Islet precursor cell (in vitro differentiated cells): ENCODE measurements at regions not wholly inside any gene's neighbourhood (a gene's known extent, or its start where the extent isn't known, plus 50 kb on each side); places are given as distances from the start of the nearest gene placed in this dataset.
"Not testable (repeated sequence)": the region's sequence is repeated elsewhere in the genome, so short reads cannot be mapped to it uniquely, and the experiment has no call there.

Experiments
- DNase-seq: peaks from one replicate; pipeline ENCODE4 v3.0.0-alpha.2; 2018

GRCh38 chr16:55044201-55044975 lies 113.7 kb downstream of the IRX5 start:
- peak; percentile 42 for DNase-seq

- DNase-seq = no peak
Observed at GRCh38 chr16:55045329-55045728, 114.7 kb downstream of the IRX5 start.

- no peak for DNase-seq
Observed at GRCh38 chr16:55045756-55046460, 115.2 kb downstream of the IRX5 start.

GRCh38 chr16:55046513-55046912 lies 115.8 kb downstream of the IRX5 start:
- DNase-seq = no peak

- DNase-seq = no peak
Observed at GRCh38 chr16:55046916-55047315, 116.3 kb downstream of the IRX5 start.

- DNase-seq = no peak
Observed at GRCh38 chr16:55047331-55047730, 116.7 kb downstream of the IRX5 start.

- DNase-seq = no peak
Observed at GRCh38 chr16:55047903-55048497, 117.3 kb downstream of the IRX5 start.

GRCh38 chr16:55048745-55049144 lies 118.1 kb downstream of the IRX5 start:
- peak; percentile 40 for DNase-seq

- peak; percentile 41 for DNase-seq
Observed at GRCh38 chr16:55051571-55052347, 121.1 kb downstream of the IRX5 start.

GRCh38 chr16:55052348-55052734 lies 121.7 kb downstream of the IRX5 start:
- no peak for DNase-seq

- DNase-seq = peak; percentile 60
Observed at GRCh38 chr16:55052741-55053415, 122.2 kb downstream of the IRX5 start.

- no peak for DNase-seq
Observed at GRCh38 chr16:55055262-55055661, 124.6 kb downstream of the IRX5 start.

- DNase-seq = peak; percentile 76
Observed at GRCh38 chr16:55056585-55057401, 126.1 kb downstream of the IRX5 start.

GRCh38 chr16:55057866-55058265 lies 127.2 kb downstream of the IRX5 start:
- DNase-seq = no peak

GRCh38 chr16:55058576-55058975 lies 127.9 kb downstream of the IRX5 start:
- no peak for DNase-seq

GRCh38 chr16:55059146-55059545 lies 128.5 kb downstream of the IRX5 start:
- DNase-seq = no peak

- no peak for DNase-seq
Observed at GRCh38 chr16:55061126-55061525, 130.5 kb downstream of the IRX5 start.

- no peak for DNase-seq
Observed at GRCh38 chr16:55062442-55062841, 131.8 kb downstream of the IRX5 start.

- DNase-seq = no peak
Observed at GRCh38 chr16:55072976-55073375, 142.3 kb downstream of the IRX5 start.

GRCh38 chr16:55073830-55074229 lies 143.2 kb downstream of the IRX5 start:
- DNase-seq = no peak

GRCh38 chr16:55075208-55075607 lies 144.5 kb downstream of the IRX5 start:
- not testable (repeated sequence) for DNase-seq

- no peak for DNase-seq
Observed at GRCh38 chr16:55076053-55076452, 145.4 kb downstream of the IRX5 start.
